Activated naive CD8-positive, alpha-beta T cell (primary cell): ENCODE measurements at regions not wholly inside any gene's neighbourhood (a gene's known extent, or its start where the extent isn't known, plus 50 kb on each side); places are given as distances from the start of the nearest gene placed in this dataset.
"Not testable (repeated sequence)": the region's sequence is repeated elsewhere in the genome, so short reads cannot be mapped to it uniquely, and the experiment has no call there.

Experiments
- H3K27ac Mint-ChIP-seq: one replicate; pipeline ENCODE4 v1.8.0; 2021; ENCODE audit warnings: mixed read lengths
- H3K27me3 Mint-ChIP-seq: one replicate; pipeline ENCODE4 v1.8.0; 2021; ENCODE audit warnings: mixed read lengths
- H3K36me3 Mint-ChIP-seq: one replicate; pipeline ENCODE4 v1.8.0; 2021; ENCODE audit warnings: mixed read lengths
- H3K4me1 Mint-ChIP-seq: one replicate; pipeline ENCODE4 v1.8.0; 2021; ENCODE audit warnings: low read depth, mixed read lengths
- H3K4me3 Mint-ChIP-seq: one replicate; pipeline ENCODE4 v1.8.0; 2021; ENCODE audit warnings: mild to moderate bottlenecking, mixed read lengths
- H3K9me3 Mint-ChIP-seq: one replicate; pipeline ENCODE4 v1.8.0; 2021; ENCODE audit warnings: low read depth, mixed read lengths

- H3K27me3 Mint-ChIP-seq = no peaks in the 10 kb centered on the region
- H3K36me3 Mint-ChIP-seq = no peaks in the 10 kb centered on the region
- H3K4me1 Mint-ChIP-seq = no peaks in the 10 kb centered on the region
- H3K9me3 Mint-ChIP-seq = peaks cover 3% of the 10 kb centered on the region
- no peak overlapping the region for H3K4me3 Mint-ChIP-seq
- H3K27ac Mint-ChIP-seq = no peak overlapping the region
Measured at GRCh38 chr5:153340738-153341137, 149.7 kb upstream of the GRIA1 start.

- Mint-ChIP-seq H3K27ac (no peak overlapping the region), H3K4me1 (no peaks in the 10 kb centered on the region), H3K36me3 (no peaks in the 10 kb centered on the region), H3K27me3 (no peaks in the 10 kb centered on the region), H3K9me3 (peaks cover 3% of the 10 kb centered on the region), H3K4me3 (no peak overlapping the region)
Measured at GRCh38 chr5:153342487-153342886, 148.0 kb upstream of the GRIA1 start.

GRCh38 chr5:153347611-153348010 is 142.9 kb upstream of the GRIA1 start:
- peaks cover 5% of the 10 kb centered on the region for H3K4me1 Mint-ChIP-seq
- H3K4me3 Mint-ChIP-seq = no peak overlapping the region
- peaks cover 3% of the 10 kb centered on the region for H3K9me3 Mint-ChIP-seq
- no peaks in the 10 kb centered on the region for H3K36me3 Mint-ChIP-seq
- H3K27me3 Mint-ChIP-seq = peaks cover 3% of the 10 kb centered on the region
- H3K27ac Mint-ChIP-seq = no peak overlapping the region

GRCh38 chr5:153350175-153350883 is 140.1 kb upstream of the GRIA1 start:
- H3K9me3 Mint-ChIP-seq = no peaks in the 10 kb centered on the region
- no peak overlapping the region for H3K4me3 Mint-ChIP-seq
- H3K27me3 Mint-ChIP-seq = peaks cover 7% of the 10 kb centered on the region
- H3K27ac Mint-ChIP-seq = no peak overlapping the region
- H3K36me3 Mint-ChIP-seq = no peaks in the 10 kb centered on the region
- H3K4me1 Mint-ChIP-seq = peaks cover 12% of the 10 kb centered on the region

- Mint-ChIP-seq H3K9me3 (peaks cover 4% of the 10 kb centered on the region), H3K4me1 (peaks cover 12% of the 10 kb centered on the region), H3K27me3 (peaks cover 7% of the 10 kb centered on the region), H3K27ac (peak overlapping the region; percentile 69), H3K4me3 (peak overlapping the region; percentile 66), H3K36me3 (no peaks in the 10 kb centered on the region)
Measured at GRCh38 chr5:153352685-153353219, 137.7 kb upstream of the GRIA1 start.

- Mint-ChIP-seq H3K36me3 (no peaks in the 10 kb centered on the region), H3K4me1 (peaks cover 18% of the 10 kb centered on the region), H3K4me3 (no peak overlapping the region), H3K9me3 (peaks cover 8% of the 10 kb centered on the region), H3K27ac (peak overlapping the region; percentile 17), H3K27me3 (peaks cover 4% of the 10 kb centered on the region)
Measured at GRCh38 chr5:153357493-153358112, 132.9 kb upstream of the GRIA1 start.

- Mint-ChIP-seq H3K27ac (peak overlapping the region; percentile 31), H3K4me1 (peaks cover 11% of the 10 kb centered on the region), H3K27me3 (no peaks in the 10 kb centered on the region), H3K36me3 (no peaks in the 10 kb centered on the region), H3K4me3 (no peak overlapping the region), H3K9me3 (peaks cover 8% of the 10 kb centered on the region)
Measured at GRCh38 chr5:153358315-153358976, 132.0 kb upstream of the GRIA1 start.

GRCh38 chr5:153360860-153361259 is 129.6 kb upstream of the GRIA1 start:
- Mint-ChIP-seq H3K4me1 (peaks cover 11% of the 10 kb centered on the region), H3K27ac (no peak overlapping the region), H3K4me3 (no peak overlapping the region), H3K36me3 (no peaks in the 10 kb centered on the region), H3K27me3 (no peaks in the 10 kb centered on the region), H3K9me3 (peaks cover 8% of the 10 kb centered on the region)

- H3K4me3 Mint-ChIP-seq = no peak overlapping the region
- H3K4me1 Mint-ChIP-seq = peaks cover 11% of the 10 kb centered on the region
- H3K27ac Mint-ChIP-seq = no peak overlapping the region
- no peaks in the 10 kb centered on the region for H3K27me3 Mint-ChIP-seq
- H3K9me3 Mint-ChIP-seq = peaks cover 5% of the 10 kb centered on the region
- no peaks in the 10 kb centered on the region for H3K36me3 Mint-ChIP-seq
Measured at GRCh38 chr5:153361735-153362409, 128.6 kb upstream of the GRIA1 start.

GRCh38 chr5:153365547-153365946 is 124.9 kb upstream of the GRIA1 start:
- Mint-ChIP-seq H3K9me3 (no peaks in the 10 kb centered on the region), H3K36me3 (no peaks in the 10 kb centered on the region), H3K27me3 (no peaks in the 10 kb centered on the region), H3K4me3 (no peak overlapping the region), H3K4me1 (no peaks in the 10 kb centered on the region), H3K27ac (no peak overlapping the region)

- H3K27me3 Mint-ChIP-seq = no peaks in the 10 kb centered on the region
- H3K9me3 Mint-ChIP-seq = no peaks in the 10 kb centered on the region
- H3K36me3 Mint-ChIP-seq = no peaks in the 10 kb centered on the region
- no peak overlapping the region for H3K27ac Mint-ChIP-seq
- no peaks in the 10 kb centered on the region for H3K4me1 Mint-ChIP-seq
- H3K4me3 Mint-ChIP-seq = no peak overlapping the region
Measured at GRCh38 chr5:153367466-153367865, 123.0 kb upstream of the GRIA1 start.

GRCh38 chr5:153372425-153373129 is 117.9 kb upstream of the GRIA1 start:
- H3K36me3 Mint-ChIP-seq = no peaks in the 10 kb centered on the region
- no peak overlapping the region for H3K4me3 Mint-ChIP-seq
- no peaks in the 10 kb centered on the region for H3K27me3 Mint-ChIP-seq
- no peaks in the 10 kb centered on the region for H3K4me1 Mint-ChIP-seq
- no peaks in the 10 kb centered on the region for H3K9me3 Mint-ChIP-seq
- no peak overlapping the region for H3K27ac Mint-ChIP-seq

GRCh38 chr5:153373130-153373498 is 117.4 kb upstream of the GRIA1 start:
- Mint-ChIP-seq H3K4me3 (no peak overlapping the region), H3K9me3 (no peaks in the 10 kb centered on the region)

GRCh38 chr5:153381630-153382029 is 108.8 kb upstream of the GRIA1 start:
- not testable (repeated sequence) for H3K36me3 Mint-ChIP-seq, H3K9me3 Mint-ChIP-seq, H3K27ac Mint-ChIP-seq, H3K27me3 Mint-ChIP-seq, H3K4me3 Mint-ChIP-seq, H3K4me1 Mint-ChIP-seq

More at GRCh38 chr5:153373130-153373498, 117.4 kb upstream of the GRIA1 start:
- Mint-ChIP-seq H3K27me3 (no peaks in the 10 kb centered on the region), H3K27ac (no peak overlapping the region), H3K36me3 (no peaks in the 10 kb centered on the region), H3K4me1 (no peaks in the 10 kb centered on the region)
